ENCODE measurements at regions not wholly inside any gene's neighbourhood (a gene's known extent, or its start where the extent isn't known, plus 50 kb on each side); places are given as distances from the start of the nearest gene placed in this dataset.
A peak's percentile ranks its signal among the peaks of the same experiment; 100 is the strongest.

- no TSS peak for BruUV-seq (replicated peaks)
- no peaks in the 10 kb centered on the region for H3K4me1 ChIP-seq (ENCODE audit: control insufficient read depth, insufficient read depth, low read length)
- in situ Hi-C loops (cut with HindIII; ENCODE audit: low pct_unique_long_range_greater_than_20kb, low sequenced_read_pairs) = no loop called here
- H3K36me3 ChIP-seq (ENCODE audit: control insufficient read depth, insufficient read depth, low read length) = no peaks in the 10 kb centered on the region
- DNase-seq (ENCODE audit: low read depth, low spot score) (no peak), ATAC-seq (no peak)
- no peaks in the 10 kb centered on the region for H3K9me3 ChIP-seq (ENCODE audit: control insufficient read depth, insufficient read depth, low read depth, low read length)
- no peaks in the 10 kb centered on the region for H3K27me3 ChIP-seq (ENCODE audit: control insufficient read depth, insufficient read depth, low read length)
- H3K27ac ChIP-seq (ENCODE audit: low read length) = no peak overlapping the region
- TF ChIP-seq REST (IDR thresholded peaks at IDR 0.05; ENCODE audit: insufficient read depth in 1 of 2, low read depth in 2 of 2, low read length in 1 of 2) = no peak
- ChIA-PET POLR2A (no interaction called here), CTCF (no interaction called here)
- intact Hi-C loops (cut with micrococcal nuclease; ENCODE audit: unreplicated experiment) = no loop called here
- no peak overlapping the region for H3K4me3 ChIP-seq (ENCODE audit: low read depth in 2 of 2, low read length in 2 of 2)
Observed at GRCh38 chr12:102708108-102708507, 208.9 kb downstream of the PAH start.

DNA sequence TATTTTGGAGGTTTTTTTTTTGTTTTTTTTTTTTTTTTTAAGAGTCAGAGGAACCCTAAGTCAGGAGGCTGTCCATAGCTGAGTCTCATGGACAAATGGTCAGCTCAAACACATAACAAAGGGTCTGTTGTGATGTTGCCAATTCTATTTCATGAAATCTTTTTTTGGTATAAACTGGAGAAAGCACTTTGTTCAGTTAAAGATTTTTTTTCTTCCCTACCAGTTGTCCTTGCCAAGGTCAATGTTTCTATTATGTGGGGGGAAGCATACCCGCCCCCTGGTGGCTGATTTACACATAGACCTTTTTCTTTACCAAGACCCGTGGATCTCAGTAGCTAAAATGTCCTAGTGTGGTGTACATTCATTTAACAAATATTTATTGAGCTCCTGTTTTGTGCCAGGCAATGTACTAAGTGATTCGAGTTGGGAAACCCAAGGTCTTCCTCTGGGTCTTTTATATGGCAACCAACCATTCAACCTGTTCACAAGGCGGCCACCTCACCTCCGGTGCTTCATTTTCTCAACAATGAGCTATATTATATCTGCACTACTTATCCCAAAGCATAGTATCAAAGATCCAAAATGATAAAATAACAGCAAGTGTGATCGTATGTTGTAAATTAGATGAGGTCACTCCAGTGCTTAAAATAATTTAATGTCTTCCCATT lies 214.5 kb downstream of the PAH start:
- in situ Hi-C loops (cut with HindIII; ENCODE audit: low pct_unique_long_range_greater_than_20kb, low sequenced_read_pairs) = no loop called here

GRCh38 chr12:102696045-102696444 lies 215.7 kb upstream of the IGF1 start:
- Histone ChIP-seq H3K4me3 (ENCODE audit: low read depth in 2 of 2, low read length in 2 of 2) (no peak overlapping the region), H3K9me3 (ENCODE audit: control insufficient read depth, insufficient read depth, low read depth, low read length) (no peaks in the 10 kb centered on the region), H3K4me1 (ENCODE audit: control insufficient read depth, insufficient read depth, low read length) (no peaks in the 10 kb centered on the region), H3K27ac (ENCODE audit: low read length) (no peak overlapping the region), H3K27me3 (ENCODE audit: control insufficient read depth, insufficient read depth, low read length) (no peaks in the 10 kb centered on the region), H3K36me3 (ENCODE audit: control insufficient read depth, insufficient read depth, low read length) (no peaks in the 10 kb centered on the region)
- TF ChIP-seq TCF7L2 (IDR thresholded peaks at IDR 0.05; ENCODE audit: low read depth, low read length) (no peak), POLR2AphosphoS5 (IDR thresholded peaks at IDR 0.05; ENCODE audit: low read depth, low read length) (no peak), SIN3A (IDR thresholded peaks at IDR 0.05; ENCODE audit: borderline replicate concordance, insufficient read depth, low read depth, low read length) (no peak), REST (IDR thresholded peaks at IDR 0.05; ENCODE audit: insufficient read depth in 1 of 2, low read depth in 2 of 2, low read length in 1 of 2) (no peak)
- TF ChIP-seq, protein P1, sequence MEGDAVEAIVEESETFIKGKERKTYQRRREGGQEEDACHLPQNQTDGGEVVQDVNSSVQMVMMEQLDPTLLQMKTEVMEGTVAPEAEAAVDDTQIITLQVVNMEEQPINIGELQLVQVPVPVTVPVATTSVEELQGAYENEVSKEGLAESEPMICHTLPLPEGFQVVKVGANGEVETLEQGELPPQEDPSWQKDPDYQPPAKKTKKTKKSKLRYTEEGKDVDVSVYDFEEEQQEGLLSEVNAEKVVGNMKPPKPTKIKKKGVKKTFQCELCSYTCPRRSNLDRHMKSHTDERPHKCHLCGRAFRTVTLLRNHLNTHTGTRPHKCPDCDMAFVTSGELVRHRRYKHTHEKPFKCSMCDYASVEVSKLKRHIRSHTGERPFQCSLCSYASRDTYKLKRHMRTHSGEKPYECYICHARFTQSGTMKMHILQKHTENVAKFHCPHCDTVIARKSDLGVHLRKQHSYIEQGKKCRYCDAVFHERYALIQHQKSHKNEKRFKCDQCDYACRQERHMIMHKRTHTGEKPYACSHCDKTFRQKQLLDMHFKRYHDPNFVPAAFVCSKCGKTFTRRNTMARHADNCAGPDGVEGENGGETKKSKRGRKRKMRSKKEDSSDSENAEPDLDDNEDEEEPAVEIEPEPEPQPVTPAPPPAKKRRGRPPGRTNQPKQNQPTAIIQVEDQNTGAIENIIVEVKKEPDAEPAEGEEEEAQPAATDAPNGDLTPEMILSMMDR (IDR thresholded peaks at IDR 0.05) = no peak
- BruUV-seq (replicated peaks) = no TSS peak
- ChIA-PET CTCF (no interaction called here), POLR2A (no interaction called here)
- DNase-seq (ENCODE audit: low read depth, low spot score) (no peak), ATAC-seq (no peak)
- in situ Hi-C loops (cut with HindIII; ENCODE audit: low pct_unique_long_range_greater_than_20kb, low sequenced_read_pairs) = no loop called here
- intact Hi-C loops (cut with micrococcal nuclease; ENCODE audit: unreplicated experiment) = no loop called here

More for the DNA sequence above, 214.5 kb downstream of the PAH start:
- H3K9me3 ChIP-seq (ENCODE audit: control insufficient read depth, insufficient read depth, low read depth, low read length) = no peaks in the 10 kb centered on the region
- intact Hi-C loops (cut with micrococcal nuclease; ENCODE audit: unreplicated experiment) = no loop called here
- H3K27me3 ChIP-seq (ENCODE audit: control insufficient read depth, insufficient read depth, low read length) = no peaks in the 10 kb centered on the region
- DNase-seq (ENCODE audit: low read depth, low spot score) = no peak
- no TSS peak for BruUV-seq (replicated peaks)
- H3K4me3 ChIP-seq (ENCODE audit: low read depth in 2 of 2, low read length in 2 of 2) = no peak overlapping the region
- ChIA-PET CTCF (interaction anchor here (0.7 kb wide), 1 partner anchor 17 kb away, joined by 4 read pairs; no protein-coding TSS in a partner anchor), POLR2A (no interaction called here)
- H3K27ac ChIP-seq (ENCODE audit: low read length) = no peak overlapping the region
- ATAC-seq = no peak
- no peaks in the 10 kb centered on the region for H3K36me3 ChIP-seq (ENCODE audit: control insufficient read depth, insufficient read depth, low read length)
- no peak for TF ChIP-seq SIN3A (IDR thresholded peaks at IDR 0.05; ENCODE audit: borderline replicate concordance, insufficient read depth, low read depth, low read length)
- TF ChIP-seq, protein P1 (IDR thresholded peaks at IDR 0.05) = peak; percentile 46
- H3K4me1 ChIP-seq (ENCODE audit: control insufficient read depth, insufficient read depth, low read length) = no peaks in the 10 kb centered on the region
